ENCODE measurements at regions not wholly inside any gene's neighbourhood (a gene's known extent, or its start where the extent isn't known, plus 50 kb on each side); places are given as distances from the start of the nearest gene placed in this dataset.

DNA sequence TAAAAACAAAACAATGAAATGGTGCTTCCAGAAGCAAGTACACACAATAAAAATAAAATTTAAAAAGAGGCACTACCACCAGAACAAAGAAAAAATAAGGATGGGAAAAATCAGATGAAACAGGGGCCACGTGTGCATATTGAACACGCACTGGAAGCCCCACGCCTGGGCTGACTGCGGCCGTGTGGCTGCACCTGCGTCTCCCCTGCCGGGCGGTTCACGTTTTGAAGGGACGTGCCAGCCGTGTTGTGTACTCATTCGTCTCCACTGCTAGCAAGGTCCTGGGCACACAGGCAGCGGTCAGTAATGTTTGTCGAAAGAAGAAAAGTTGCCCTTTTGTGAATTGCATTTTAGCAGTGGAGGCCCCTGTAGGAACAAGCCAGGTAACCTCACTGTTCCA lies 255.9 kb upstream of the RNF32 start:
- TF ChIP-seq, protein P1, sequence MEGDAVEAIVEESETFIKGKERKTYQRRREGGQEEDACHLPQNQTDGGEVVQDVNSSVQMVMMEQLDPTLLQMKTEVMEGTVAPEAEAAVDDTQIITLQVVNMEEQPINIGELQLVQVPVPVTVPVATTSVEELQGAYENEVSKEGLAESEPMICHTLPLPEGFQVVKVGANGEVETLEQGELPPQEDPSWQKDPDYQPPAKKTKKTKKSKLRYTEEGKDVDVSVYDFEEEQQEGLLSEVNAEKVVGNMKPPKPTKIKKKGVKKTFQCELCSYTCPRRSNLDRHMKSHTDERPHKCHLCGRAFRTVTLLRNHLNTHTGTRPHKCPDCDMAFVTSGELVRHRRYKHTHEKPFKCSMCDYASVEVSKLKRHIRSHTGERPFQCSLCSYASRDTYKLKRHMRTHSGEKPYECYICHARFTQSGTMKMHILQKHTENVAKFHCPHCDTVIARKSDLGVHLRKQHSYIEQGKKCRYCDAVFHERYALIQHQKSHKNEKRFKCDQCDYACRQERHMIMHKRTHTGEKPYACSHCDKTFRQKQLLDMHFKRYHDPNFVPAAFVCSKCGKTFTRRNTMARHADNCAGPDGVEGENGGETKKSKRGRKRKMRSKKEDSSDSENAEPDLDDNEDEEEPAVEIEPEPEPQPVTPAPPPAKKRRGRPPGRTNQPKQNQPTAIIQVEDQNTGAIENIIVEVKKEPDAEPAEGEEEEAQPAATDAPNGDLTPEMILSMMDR (IDR thresholded peaks at IDR 0.05; ENCODE audit: insufficient read depth, low read length) = no peak
- TF ChIP-seq POLR2AphosphoS5 (IDR thresholded peaks at IDR 0.05; ENCODE audit: low read depth) (no peak), SPI1 (IDR thresholded peaks at IDR 0.05; ENCODE audit: borderline replicate concordance, low read depth) (no peak), GABPA (IDR thresholded peaks at IDR 0.05; ENCODE audit: low read depth) (no peak)
- TF ChIP-seq, protein P2, sequence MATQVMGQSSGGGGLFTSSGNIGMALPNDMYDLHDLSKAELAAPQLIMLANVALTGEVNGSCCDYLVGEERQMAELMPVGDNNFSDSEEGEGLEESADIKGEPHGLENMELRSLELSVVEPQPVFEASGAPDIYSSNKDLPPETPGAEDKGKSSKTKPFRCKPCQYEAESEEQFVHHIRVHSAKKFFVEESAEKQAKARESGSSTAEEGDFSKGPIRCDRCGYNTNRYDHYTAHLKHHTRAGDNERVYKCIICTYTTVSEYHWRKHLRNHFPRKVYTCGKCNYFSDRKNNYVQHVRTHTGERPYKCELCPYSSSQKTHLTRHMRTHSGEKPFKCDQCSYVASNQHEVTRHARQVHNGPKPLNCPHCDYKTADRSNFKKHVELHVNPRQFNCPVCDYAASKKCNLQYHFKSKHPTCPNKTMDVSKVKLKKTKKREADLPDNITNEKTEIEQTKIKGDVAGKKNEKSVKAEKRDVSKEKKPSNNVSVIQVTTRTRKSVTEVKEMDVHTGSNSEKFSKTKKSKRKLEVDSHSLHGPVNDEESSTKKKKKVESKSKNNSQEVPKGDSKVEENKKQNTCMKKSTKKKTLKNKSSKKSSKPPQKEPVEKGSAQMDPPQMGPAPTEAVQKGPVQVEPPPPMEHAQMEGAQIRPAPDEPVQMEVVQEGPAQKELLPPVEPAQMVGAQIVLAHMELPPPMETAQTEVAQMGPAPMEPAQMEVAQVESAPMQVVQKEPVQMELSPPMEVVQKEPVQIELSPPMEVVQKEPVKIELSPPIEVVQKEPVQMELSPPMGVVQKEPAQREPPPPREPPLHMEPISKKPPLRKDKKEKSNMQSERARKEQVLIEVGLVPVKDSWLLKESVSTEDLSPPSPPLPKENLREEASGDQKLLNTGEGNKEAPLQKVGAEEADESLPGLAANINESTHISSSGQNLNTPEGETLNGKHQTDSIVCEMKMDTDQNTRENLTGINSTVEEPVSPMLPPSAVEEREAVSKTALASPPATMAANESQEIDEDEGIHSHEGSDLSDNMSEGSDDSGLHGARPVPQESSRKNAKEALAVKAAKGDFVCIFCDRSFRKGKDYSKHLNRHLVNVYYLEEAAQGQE (IDR thresholded peaks at IDR 0.05; ENCODE audit: insufficient replicate concordance, low read depth) = no peak
